Adrenal gland (tissue), 9 donors: ENCODE measurements at regions not wholly inside any gene's neighbourhood (a gene's known extent, or its start where the extent isn't known, plus 50 kb on each side); places are given as distances from the start of the nearest gene placed in this dataset.

Experiments used
- DNase-seq, 7 donors: peaks; one replicate each; pipeline ENCODE4 v3.0.0-alpha.2; 2019 to 2020
- H3K27ac ChIP-seq, 5 donors: fragments of 200-600 bp; sonication (generic) in 4 of 5; 1 replicate in 3 of 5; 2 replicates in 2 of 5; pipeline versions ENCODE4 v1.5.1 to v1.8.0; 2016 to 2020; ENCODE audit warnings: mild to moderate bottlenecking in 1 of 5
- H3K27me3 ChIP-seq: fragments of 200-600 bp; 2 replicates; pipeline ENCODE4 v1.8.0; 2021
- H3K36me3 ChIP-seq, 2 donors: fragments of 200-600 bp; replicated peaks in 1 of 2; 1 replicate in 1 of 2; 2 replicates in 1 of 2; pipeline versions ENCODE4 v1.5.1 to v1.8.0; 2018 to 2022
- H3K4me1 ChIP-seq, 2 donors: fragments of 200-600 bp; replicated peaks in 1 of 2; 1 replicate in 1 of 2; 2 replicates in 1 of 2; pipeline versions ENCODE4 v1.5.1 to v1.8.0; 2018 to 2021
- H3K4me3 ChIP-seq, 4 donors: fragments of 200-600 bp; sonication (generic) in 3 of 4; one replicate each; pipeline ENCODE4 v1.5.1; 2016 to 2018
- H3K9me3 ChIP-seq, 3 donors: fragments of 200-600 bp; sonication (generic) in 1 of 3; replicated peaks in 1 of 3; 1 replicate in 2 of 3; 2 replicates in 1 of 3; pipeline versions ENCODE4 v1.5.1 to v1.8.0; 2016 to 2021
- POLR2A ChIP-seq, 2 donors: fragments of 450-650 bp; IDR thresholded peaks; one replicate each; pipeline ENCODE4 v1.6.1; 2017; ENCODE audit warnings: antibody characterized with exemption in 2 of 2, mild to moderate bottlenecking in 2 of 2, moderate library complexity in 1 of 2
- WGBS, 4 donors: extraction: QIAGEN DNeasy Blood & Tissue Kit in 2 of 4; methylation state at CpG; one replicate each; pipeline versions ENCODE4 v1.1.5 to v1.1.7; 2013 to 2017; 5-methylcytosine and 5-hydroxymethylcytosine counted together
- intact Hi-C, 2 donors: fragments of 100-400 bp; cut with DNase I; formaldehyde crosslinking; loops; one replicate each; pipeline versions ENCODE4 v1.14.1 to v1.15.0; 2022 to 2023
- TF ChIP-seq, protein P1 (sequence below), 6 experiments: fragments of 450-650 bp in 4 of 6; fragments of 200-600 bp in 2 of 6; sonication (generic) in 1 of 6; IDR thresholded peaks; 1 replicate in 5 of 6; 2 replicates in 1 of 6; pipeline versions ENCODE4 v1.5.1 to v1.8.0; 2016 to 2021; ENCODE audit warnings: antibody characterized with exemption in 6 of 6, mild to moderate bottlenecking in 2 of 6, moderate library complexity in 1 of 6
- donor health status: healthy with polysubstance abuse.
- donor health status: Bipolar disorder and iron deficiency.
- donor health status: DM: yes; HTN: yes; CAD: no.
- donor health status: DM: no; HTN: no; CAD: no.
- donor health status: DM: no; HTN: no; CAD: no.

DNA sequence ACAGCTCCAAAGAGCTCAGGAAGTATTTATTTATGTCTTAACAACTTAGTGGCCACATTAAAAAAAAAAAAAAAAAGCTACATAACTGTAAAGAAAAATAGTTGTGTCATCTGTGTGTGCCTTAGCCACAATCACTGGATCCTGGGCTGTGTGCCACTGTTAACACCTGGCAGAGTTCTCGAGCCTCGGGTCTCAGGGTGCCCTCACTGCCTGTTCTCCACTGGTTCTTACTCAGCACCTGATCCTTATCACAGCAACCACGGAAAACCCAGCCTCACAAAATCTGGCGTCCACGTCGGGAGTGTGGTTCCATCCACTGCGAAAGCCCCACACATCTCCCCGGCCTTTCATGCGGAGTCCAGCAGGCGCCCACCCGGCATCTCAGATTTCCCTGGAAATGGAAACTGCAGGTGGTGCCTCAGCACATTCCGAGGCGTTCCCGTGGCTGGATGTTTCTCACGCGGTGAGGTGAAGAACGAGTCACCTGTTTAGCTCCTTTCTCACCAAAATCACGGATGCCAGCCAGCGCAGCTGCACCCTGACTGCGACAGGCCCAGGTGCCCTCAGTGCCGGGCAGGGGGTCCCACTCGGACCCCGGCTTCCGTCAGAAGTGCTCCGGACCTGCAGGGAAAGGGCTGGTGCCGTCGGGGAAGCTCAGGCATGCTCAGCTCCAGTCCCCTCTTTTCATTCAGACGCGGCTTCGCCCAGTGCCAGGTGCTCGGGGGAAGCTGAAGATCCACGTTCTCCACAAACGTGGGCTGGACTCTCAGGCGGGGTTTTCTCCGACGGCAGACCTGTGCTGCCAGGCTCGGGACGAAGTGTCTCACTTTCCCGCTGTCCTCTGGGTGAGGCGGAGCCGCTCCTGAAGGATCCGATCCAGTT lies 198.7 kb upstream of the SALL3 start:
- H3K9me3 ChIP-seq, result no peaks in the 10 kb centered on the region
- intact Hi-C loops, result no loop called here
- no peaks in the 10 kb centered on the region for H3K4me1 ChIP-seq
- no peaks in the 10 kb centered on the region for H3K27me3 ChIP-seq
- DNase-seq, result no peak
- 79 to 85% (median 83%) methylated on average over 28 to 42 of the region's 42 CpGs for WGBS, 4 donors
- no peak overlapping the region for H3K27ac ChIP-seq
- TF ChIP-seq, protein P1, sequence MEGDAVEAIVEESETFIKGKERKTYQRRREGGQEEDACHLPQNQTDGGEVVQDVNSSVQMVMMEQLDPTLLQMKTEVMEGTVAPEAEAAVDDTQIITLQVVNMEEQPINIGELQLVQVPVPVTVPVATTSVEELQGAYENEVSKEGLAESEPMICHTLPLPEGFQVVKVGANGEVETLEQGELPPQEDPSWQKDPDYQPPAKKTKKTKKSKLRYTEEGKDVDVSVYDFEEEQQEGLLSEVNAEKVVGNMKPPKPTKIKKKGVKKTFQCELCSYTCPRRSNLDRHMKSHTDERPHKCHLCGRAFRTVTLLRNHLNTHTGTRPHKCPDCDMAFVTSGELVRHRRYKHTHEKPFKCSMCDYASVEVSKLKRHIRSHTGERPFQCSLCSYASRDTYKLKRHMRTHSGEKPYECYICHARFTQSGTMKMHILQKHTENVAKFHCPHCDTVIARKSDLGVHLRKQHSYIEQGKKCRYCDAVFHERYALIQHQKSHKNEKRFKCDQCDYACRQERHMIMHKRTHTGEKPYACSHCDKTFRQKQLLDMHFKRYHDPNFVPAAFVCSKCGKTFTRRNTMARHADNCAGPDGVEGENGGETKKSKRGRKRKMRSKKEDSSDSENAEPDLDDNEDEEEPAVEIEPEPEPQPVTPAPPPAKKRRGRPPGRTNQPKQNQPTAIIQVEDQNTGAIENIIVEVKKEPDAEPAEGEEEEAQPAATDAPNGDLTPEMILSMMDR (IDR thresholded peaks at IDR 0.05), result no peak
- TF ChIP-seq POLR2A (IDR thresholded peaks at IDR 0.05), result no peak
- no peak overlapping the region for H3K4me3 ChIP-seq
- H3K36me3 ChIP-seq, result no peaks in the 10 kb centered on the region

DNA sequence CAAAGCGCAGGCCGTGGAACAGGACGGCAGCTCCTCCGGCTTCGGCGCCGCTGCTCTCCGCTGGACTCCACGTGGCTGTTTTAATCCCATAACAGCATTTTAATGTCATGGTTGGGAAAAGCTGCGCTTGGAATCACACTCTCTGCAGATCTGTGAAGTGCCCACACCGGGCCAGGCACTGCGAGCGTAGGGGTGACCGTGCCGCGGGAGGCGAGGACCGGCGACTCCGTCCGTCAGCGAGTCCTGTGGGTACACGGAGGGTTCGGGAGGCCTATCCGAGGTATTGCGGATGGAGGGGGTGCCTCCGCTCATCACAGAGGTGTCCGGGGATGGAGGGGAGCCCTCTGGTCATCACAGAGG lies 198.0 kb upstream of the SALL3 start:
- H3K27ac ChIP-seq, result no peak overlapping the region
- no peak for DNase-seq
- intact Hi-C loops, result no loop called here
- H3K4me1 ChIP-seq, result no peaks in the 10 kb centered on the region
- no peak for TF ChIP-seq POLR2A (IDR thresholded peaks at IDR 0.05)
- TF ChIP-seq, protein P1 (IDR thresholded peaks at IDR 0.05), result no peak
- no peak overlapping the region for H3K4me3 ChIP-seq
- no peaks in the 10 kb centered on the region for H3K9me3 ChIP-seq
- WGBS, 4 donors, result 85 to 92% (median 88%) methylated on average over 14 to 28 of the region's 28 CpGs
- no peaks in the 10 kb centered on the region for H3K27me3 ChIP-seq
- no peaks in the 10 kb centered on the region for H3K36me3 ChIP-seq

DNA sequence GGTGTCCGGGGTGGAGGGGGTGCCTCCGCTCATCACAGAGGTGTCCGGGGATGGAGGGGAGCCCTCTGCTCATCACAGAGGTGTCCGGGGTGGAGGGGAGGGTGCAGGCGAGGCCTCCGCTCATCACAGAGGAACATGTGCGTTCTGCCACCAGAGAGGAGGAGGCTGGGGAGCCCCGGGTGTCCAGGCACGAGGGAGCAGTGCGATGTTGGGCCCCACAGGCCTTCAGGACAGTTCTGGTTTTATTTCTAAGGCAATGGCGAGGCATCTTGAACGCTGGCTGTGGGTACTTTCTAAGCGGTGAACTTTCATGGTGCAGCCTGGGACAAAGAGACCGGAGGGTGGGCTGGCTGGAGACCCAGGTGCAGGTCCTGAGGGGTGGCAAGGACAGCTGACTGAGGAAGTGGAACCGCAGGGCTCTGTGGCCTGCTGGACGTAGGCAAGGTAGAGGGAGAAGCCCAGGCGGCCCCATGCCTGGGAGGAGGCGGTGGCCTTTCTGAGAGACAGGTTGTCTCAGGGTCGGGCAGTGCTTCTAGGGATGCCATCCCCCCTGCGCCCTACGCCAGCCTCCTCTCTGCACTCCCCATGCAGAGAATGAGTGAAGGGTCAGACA lies 196.6 kb upstream of the SALL3 start:
- Histone ChIP-seq H3K27ac (no peak overlapping the region), H3K27me3 (no peaks in the 10 kb centered on the region), H3K9me3 (no peaks in the 10 kb centered on the region), H3K4me1 (no peaks in the 10 kb centered on the region), H3K4me3 (no peak overlapping the region), H3K36me3 (no peaks in the 10 kb centered on the region)
- DNase-seq, result no peak
- intact Hi-C loops, result no loop called here
- WGBS, 4 donors, result 79 to 84% (median 82%) methylated on average over 12 to 21 of the region's 21 CpGs
- TF ChIP-seq POLR2A (IDR thresholded peaks at IDR 0.05), result no peak
- TF ChIP-seq, protein P1 (IDR thresholded peaks at IDR 0.05), result no peak

DNA sequence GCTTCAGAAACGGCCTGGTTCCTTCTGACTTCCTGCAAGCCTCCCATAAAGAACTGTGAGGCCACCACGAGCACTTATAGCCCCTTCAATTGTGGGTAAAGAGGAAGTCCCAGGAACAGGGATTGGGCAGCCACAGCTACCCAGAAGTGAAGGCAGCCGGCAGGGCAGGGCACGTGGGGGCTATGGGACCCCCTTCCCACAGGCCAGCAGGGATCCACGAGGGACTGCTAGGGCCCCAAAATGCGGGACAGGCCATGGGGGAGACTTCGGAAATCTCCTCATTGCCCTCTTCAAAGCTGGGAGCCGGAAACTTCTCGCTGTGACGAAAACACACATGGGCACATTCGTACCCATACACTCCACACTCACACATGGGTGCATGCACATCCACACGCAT lies 196.1 kb upstream of the SALL3 start:
- H3K4me3 ChIP-seq, result no peak overlapping the region
- no peak for DNase-seq
- H3K9me3 ChIP-seq, result no peaks in the 10 kb centered on the region
- no peaks in the 10 kb centered on the region for H3K36me3 ChIP-seq
- TF ChIP-seq, protein P1 (IDR thresholded peaks at IDR 0.05), result no peak
- TF ChIP-seq POLR2A (IDR thresholded peaks at IDR 0.05), result no peak
- intact Hi-C loops, result no loop called here
- no peaks in the 10 kb centered on the region for H3K4me1 ChIP-seq
- 69 to 75% (median 70%) methylated on average over 12 of the region's 12 CpGs for WGBS, 4 donors
- H3K27ac ChIP-seq, result no peak overlapping the region
- no peaks in the 10 kb centered on the region for H3K27me3 ChIP-seq
